LHCN-M2 (cell line): ENCODE measurements at regions not wholly inside any gene's neighbourhood (a gene's known extent, or its start where the extent isn't known, plus 50 kb on each side); places are given as distances from the start of the nearest gene placed in this dataset.

Experiments used
- DNase-seq: peaks from one replicate; pipeline ENCODE4 v3.0.0-alpha.2; 2012; ENCODE audit warnings: low read depth

DNA sequence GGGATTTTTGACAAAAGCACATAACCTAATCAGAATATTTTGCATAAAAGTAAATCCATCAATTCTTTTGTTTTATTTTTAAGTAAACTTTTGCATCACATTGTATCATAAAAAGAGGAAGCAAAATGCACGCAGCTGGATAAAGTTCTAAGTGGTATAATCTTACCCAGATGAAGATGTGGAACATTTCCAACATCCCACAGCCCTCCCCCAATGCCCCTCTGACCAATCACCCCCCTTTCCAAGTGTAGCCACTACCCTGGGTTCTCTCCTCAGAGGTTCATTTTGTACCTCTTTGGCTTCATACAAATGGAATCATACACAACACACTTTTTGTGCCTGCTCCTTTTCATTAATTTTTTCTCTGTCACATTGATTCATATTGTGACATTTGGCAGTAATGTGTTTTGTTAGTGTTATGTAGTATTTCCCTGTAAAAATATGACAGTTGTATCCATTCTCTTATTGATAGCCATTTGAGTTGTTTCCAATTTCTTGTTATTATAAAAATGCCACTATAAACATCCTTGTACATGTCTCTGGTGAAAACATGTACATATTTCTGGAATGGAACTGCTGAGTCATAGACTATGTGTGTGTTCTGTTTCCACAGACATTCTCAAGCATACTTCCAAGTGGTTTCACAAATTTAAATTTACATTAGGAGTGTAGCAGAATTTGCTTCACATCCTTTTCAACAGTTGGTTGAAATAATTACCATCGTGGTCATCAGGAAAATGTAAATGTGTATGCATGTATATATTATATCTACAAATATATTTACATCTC lies 92.9 kb upstream of the SYNDIG1 start:
- no peak for DNase-seq

DNA sequence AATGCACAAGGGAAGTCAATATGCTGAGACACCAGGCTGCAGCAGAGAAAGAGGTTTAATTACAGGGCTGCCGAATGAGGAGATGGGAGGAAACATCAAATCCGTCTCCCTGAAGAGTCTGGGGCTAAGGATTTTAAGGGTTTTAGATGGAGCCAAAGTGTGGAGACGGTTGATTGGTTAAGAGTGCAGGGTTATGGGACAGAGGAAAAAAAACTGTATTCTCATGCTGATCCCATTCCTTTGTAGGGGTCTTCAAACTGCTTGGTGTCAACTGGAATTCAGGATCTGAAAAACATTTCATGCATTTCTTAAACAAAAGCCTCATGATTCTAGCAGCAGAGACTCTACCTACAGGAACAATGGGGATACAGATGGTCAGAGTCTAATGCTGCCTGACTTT lies 96.1 kb upstream of the SYNDIG1 start:
- DNase-seq, result no peak

DNA sequence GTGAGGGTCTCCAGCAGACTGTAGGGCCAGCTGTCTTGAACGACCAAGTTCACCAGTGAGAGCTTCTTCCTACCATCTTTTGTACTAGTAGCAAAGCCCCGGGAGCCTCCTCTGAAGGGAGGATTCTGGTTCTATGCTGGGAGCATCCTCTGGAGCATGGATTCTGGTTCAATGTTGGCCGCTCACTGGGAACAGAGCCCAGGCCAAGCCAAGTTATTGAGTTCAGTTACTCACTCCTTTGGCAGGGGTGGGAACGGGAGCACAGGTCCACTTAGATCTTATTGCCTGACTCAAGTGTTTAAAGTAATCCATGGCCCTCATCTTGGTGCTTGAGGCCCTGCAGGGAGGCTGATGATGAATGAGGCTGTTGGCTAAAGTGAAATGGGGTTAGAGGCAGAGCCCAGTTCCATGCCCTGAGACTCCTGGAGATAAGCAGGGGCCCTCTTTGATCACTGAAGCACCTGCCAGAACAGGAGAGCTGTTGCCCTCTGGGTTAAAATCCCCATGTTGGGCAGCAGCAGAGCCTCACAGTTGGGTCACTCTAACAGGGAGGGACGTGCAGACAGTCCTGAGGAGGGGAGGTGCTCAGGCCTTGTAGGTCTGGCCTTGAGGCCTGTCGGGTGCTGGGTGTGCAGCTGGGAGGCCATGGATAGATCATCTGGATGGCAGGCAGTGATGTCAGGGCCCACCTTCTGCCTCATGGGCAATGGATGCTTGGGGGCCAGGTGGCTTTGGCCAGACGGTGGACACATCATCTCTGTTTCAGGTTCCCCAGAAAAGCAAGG lies 98.3 kb upstream of the SYNDIG1 start:
- DNase-seq, result no peak

DNA sequence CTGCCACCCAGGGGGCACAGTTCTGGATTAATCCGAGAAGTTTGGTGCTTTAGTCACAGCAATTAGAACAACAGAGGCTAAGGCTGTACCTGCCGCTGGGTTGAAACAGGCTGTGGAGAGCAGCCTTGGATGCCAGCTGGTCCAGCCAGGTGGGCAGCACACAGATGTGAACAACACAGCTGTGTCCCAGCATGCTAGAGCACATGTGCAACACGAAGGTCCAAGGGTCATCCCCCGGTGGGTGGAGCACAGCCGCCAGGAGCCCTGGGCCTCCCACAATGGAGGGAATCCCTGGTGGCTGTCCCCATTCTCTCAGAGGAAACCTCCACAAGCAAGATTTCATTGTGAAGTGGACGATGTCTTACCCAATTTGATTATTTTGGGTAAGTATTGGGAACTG lies 99.2 kb upstream of the SYNDIG1 start:
- DNase-seq, result no peak

DNA sequence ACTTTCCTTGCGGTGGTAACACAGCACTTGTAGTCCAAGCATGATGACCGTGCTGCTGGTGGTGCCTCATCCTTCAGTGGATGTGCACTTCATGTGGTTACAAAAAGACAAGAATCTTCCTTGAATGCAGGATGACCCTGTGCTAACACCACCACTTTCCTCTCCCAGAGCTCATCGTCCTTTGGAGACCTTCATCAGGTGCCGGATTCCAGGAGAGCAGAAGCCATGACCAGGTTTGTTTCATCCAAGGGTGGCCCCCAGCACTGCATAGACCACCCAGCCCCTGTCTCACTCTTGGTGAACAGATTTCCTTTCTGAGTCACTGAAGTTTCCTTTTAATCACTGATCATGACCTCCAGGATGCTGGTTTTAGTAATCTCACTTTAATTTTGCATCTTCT lies 101.2 kb upstream of the SYNDIG1 start:
- DNase-seq, result no peak

DNA sequence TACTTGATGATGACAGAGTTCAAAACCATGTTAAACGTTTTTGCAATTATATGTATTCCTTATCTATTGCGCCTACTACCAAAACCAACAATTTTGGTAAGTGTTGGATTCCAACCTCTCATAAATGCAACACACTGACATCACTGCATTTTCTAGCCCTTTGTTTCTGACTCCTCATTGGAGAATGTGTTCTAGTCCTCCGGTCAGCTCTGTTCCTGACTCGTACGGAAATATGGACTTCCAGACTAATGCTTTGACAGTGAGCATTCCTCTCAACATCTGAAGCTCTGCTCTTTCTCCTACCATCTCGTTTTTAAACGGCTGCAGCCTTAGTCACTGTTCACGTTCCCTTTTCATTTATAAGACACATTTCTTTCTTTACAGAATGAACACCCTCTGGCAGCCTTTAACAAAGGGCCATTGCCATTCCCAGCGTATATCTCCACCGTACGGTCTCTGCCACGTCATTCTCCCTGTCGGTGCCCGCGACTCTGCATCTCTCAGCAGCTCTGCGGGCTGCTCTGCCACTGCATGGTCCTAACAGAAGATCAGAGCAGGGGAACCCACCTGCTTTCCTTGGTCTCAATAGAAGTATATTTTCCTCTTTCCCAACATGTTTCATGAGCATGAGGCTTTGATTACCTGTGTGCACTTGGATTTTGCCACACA lies 103.0 kb upstream of the SYNDIG1 start:
- DNase-seq, result no peak

DNA sequence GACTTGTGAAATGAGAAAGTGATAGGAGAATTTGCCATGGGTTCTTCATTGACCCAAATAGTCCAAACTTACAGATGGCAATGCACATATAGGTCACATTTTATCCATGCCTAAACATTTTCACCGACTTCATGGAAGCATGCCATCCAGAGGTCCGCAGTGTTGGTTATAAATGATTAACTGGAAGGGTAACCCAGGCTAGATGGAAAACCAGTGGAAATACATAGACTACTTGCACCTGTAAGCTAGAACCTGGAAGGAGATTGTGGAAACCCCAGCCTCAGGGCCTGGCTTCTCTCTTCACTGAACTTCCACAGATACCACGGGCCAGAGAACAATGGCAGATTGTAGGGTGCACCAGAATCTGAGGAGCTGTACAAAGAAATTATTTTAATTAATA lies 103.8 kb upstream of the SYNDIG1 start:
- no peak for DNase-seq

DNA sequence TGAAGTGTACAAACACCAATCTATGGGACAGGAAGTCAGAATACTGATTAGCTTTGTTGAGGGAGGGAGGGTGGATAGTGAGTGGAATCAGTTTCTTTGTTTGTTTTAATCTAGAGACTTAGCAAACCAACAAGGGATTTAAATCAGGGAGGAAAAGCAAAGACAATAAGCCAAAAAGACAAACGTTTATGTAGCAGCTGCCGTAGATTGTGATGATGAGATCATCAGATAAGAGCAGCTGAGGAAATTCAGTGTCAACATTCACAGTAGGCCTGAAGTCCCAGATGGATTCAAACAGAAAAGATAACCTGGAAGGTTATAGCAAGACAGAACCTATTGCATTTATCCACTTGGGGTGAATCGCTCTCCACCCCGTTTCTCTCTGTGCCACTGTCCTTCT lies 104.9 kb upstream of the SYNDIG1 start:
- no peak for DNase-seq

DNA sequence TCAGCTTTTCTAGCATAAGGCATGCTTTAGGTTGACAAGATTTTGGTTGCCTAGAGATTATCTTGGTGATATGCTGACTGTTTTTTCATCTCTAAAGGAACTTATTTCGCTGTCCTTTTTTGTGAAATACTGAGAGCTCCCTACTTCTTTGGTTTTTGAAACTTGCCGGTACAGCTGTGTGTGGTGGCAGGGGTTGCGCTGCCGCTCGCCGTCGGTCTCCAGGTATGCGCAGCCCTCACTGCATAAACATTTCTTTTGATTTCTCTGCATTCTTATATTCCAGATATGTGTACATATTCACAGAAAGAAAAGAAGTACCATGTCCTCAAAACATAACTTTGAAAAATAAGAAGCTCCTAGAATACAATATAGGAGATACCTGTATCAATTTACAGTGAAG lies 106.4 kb upstream of the SYNDIG1 start:
- DNase-seq, result no peak

DNA sequence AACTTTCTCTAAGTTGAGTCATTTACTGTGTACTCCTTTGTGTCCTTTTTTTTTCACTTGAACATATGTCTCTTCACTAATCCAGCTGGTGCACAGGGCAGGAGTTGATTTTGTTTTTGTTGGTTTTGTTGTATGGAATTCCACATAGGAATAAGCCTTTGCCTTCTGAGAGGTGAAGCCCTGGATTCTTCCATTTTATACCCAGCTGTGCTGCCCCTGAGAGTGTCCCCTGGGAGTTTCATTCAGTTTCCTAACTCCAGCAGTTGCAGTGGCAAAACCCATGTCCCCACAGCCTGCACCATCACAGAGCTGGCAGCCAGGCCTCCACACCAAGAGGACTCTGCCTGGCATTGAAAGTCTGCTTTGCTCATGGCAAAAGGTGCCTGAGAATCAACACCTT lies 107.3 kb upstream of the SYNDIG1 start:
- no peak for DNase-seq

DNA sequence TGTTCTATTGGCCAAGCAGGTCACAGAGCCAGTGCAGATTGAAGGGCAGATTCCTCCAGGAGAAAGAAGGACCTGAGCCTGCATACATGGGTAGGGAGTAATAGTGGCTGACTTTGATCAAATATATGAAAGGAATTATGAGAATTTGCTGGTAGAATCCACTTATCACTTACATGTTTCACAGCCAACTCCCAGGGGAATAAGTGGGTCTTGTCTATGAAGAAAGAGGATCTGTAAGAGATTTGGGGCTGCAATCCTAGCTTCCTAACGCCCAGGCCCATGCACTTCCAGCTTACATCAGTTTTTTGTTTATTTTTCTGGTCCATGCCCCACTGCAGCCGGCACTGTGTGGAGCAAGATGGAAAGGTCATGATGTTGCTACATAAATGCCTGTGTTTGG lies 107.9 kb upstream of the SYNDIG1 start:
- DNase-seq, result no peak

DNA sequence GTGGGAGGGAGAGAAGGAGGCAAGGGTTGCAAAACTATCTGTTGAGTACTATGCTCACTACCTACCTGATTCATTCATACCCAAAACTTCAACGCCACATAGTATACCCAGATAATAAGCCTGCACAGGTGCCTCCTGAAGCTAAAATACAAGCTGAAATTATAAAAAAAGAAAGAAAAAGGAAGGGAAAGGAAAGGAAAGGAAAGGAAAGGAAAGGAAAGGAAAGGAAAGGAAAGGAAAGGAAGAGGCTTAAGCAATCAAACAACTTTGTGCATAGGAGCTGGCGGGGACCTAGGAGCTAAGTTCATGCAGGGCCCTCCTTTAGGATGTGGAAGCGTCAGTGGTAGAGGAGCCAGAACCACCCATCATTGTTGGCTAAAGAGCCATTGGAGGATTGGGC lies 108.9 kb upstream of the SYNDIG1 start:
- no peak for DNase-seq

DNA sequence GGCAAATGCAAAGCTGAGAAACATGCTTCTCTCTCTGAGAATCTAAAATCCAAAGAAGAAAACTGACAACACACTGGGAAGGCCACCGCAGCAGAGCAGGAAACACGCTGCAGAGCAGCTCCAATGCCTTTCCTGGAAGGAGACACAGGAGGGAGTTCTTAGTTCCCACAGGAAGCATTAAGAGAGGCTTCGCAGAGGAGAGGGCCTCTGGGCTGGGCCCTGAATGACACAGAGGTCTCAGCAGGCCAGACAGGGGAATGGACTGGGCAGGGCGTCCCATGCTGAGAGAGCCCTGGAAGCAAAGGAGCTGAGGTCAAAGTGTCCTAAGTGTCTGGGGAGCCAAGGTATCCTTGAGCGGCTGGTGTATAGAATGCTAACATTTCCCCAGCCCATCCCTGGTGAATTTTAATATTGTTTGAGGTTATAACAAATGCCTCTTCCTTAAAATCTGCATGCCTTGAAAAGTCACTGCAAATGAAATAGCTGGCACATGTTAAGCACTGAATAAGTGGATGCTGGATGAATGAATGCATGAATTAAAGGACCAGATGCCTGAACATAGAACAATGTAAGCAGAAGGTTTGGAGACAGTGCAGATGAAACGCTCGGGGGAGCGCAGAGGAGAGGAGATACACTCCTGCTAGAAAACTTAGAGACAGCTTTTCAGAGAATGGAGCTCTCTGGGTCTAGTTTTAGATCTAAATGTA lies 110.0 kb upstream of the SYNDIG1 start:
- DNase-seq, result no peak

DNA sequence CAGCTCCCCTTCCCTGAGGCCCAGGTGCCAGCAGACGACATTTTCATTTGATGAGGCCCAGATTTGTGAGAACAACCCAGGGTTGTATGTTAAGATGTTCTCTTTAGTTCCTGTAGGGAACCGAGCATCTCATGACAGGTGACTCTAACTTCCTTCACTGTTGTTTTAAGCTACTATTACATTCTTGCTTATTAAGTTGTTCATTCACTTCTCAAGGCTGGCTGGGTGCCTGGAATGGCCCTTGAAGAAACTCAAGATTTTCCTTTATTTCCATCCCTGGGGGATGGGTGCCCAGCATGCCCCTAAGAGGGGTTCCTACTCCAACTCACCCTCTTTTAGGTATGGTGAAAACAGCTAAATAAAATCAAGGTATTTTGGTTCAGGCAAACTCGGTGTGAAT lies 111.5 kb upstream of the SYNDIG1 start:
- DNase-seq, result no peak

DNA sequence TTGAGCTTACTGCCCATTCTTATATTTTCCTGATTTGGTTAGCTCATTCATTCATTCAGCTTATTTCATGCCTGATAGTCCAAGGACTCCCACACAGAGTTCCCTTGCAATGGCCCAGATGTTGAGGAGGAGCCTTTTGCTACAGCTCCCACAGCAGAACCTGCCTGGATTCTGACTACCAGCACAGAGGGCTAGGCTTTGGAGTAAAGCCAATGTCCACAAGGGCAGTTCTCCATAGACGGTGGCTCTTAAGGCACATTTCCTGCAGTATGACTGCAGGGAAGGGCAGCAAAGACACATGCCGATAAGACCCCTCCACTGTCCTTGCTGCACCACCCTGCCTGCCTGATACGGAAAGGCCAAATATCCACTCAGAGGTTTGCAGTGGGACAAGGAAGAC lies 112.3 kb upstream of the SYNDIG1 start:
- DNase-seq, result no peak

DNA sequence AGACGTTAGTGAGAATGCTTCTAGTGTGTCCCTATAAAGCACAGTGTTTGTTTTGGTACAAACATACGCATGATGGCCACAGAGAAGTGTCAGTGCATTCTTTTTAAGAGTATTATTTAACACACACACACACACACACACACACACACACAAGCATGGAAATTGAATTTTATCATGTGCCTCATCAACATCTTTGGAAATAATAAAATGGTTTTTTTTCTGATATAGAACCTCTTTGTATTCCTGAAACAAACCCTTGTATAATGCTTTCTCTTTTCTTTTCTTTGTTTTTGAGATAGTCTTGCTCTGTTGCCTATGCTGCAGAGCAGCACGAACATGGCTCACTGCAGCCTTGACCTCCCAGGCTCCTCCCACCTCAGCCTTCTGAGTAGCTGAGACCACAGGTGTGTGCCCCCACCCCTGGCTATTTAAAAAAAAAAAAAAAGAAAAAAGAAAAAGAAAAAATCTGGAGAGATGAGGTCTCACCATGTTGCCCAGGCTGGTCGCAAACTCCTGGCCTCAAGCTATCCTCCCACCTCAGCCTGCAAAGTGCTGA lies 116.2 kb upstream of the SYNDIG1 start:
- no peak for DNase-seq

DNA sequence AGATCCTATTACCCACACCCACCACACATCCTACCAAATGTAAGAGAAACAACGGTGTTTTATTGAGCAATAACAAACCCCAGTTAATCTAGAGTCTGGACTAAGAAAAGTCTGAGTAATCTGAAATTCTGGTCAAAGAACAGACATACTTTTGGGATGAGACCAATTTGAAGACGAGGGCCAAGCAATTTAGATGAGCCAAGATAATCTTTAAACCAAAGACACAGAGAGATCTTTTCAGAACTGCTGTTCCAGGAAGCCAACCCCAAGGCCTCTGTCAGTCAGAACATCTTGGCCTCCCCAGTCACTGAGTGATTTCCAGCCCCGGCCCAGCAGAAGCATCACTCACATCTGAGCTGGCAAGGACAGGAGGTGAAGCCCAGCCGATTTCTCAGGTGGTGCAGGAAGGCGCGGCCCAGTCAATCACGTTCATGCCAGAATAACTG lies 118.5 kb upstream of the SYNDIG1 start:
- DNase-seq, result no peak

DNA sequence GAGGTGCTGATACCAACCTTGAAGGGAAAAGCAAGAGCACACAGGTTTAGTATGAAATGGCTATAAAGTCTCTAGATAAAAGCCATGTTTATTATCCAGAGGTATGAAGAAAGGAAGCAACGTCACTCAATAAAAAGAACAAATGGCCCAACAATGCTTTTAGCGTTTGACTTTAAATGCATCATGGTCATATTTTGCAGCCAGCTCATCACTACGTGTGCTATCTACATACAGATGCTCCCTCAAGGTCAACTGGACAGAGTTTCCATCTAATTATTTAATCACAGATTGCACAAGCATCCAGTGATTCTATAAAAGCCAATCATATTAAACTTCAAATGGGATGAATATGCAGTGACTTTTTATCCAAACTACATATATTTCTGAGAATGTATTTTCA lies 127.6 kb upstream of the SYNDIG1 start:
- DNase-seq, result no peak

DNA sequence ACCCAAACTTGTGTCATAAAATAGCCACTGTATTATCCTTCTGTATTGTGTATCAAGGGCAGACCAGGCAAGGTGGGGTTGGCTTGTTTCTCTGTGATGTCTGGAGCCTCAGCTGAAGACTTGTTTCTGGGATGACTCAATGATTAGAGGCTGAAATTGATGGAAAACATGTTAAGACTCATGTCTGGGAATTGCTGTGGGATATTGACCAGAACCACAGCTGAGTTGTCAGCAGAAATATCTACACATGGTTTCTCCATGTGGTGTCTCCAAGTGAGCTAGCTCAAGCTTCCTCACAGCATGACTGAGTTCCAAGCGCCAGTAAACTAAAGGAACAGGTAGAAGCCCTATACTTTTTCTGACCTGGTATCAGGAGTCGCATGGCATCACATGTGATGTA lies 128.5 kb upstream of the SYNDIG1 start:
- DNase-seq, result no peak

DNA sequence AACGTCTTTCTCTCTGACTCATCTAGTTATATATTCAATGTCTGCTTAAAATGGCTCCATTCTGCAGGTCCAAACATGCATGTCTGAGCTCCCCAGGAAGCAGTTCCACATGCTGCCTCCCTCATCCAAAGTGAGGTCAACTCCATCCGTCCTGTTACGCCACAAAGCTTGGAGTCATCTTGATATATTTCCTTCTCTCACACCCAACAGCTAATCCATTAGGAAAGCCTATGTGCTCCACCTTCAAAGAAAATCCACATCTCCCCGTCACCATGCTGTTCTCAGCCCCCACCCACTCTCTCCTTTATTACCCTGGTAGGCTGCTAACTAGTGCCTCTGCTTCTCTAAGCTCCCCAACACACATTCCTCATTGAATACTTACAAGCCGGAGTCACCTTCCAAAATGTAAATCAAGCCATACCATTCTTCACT lies 130.2 kb upstream of the SYNDIG1 start:
- no peak for DNase-seq

DNA sequence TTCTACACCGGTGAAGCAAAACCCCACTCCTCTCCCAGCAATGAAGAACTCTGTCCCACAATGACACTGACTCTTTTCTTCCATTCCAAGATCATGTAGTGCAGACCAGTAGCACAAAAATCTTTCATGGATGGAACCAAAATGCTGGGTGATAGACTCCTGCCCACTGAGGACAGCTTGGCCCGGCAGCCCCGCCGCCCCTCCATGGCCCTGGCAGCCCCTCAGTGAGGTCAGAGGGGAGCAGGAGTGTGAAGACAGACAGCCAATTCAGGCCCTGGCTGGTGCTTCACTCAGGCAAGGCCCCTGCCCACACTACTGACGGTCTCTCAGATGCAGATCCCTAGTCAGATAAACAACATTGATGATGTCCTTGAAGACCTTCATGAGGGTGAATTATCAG lies 131.9 kb upstream of the SYNDIG1 start:
- DNase-seq, result no peak

DNA sequence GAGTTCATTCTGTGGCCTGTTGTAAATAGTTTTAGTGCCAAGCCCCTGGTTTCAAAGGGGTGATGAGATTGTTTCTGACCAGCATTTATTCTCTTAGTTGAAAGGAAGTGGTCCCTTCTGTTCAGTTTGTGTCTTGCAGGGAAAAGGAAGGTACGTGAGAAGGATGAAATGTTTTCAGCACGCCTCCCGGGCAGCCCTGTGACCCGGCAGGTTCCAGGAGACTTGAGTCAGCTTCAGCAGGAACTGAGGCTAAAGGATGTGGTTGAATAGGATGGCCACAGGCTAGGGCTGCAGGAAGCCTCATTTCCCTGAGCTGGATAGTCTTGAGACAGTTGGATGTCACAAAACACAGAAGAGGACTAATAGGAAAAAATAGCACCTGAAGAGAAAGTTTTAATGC lies 132.4 kb upstream of the SYNDIG1 start:
- DNase-seq, result no peak
